GM21528 (cell line): ENCODE measurements at regions not wholly inside any gene's neighbourhood (a gene's known extent, or its start where the extent isn't known, plus 50 kb on each side); places are given as distances from the start of the nearest gene placed in this dataset.
"Not testable (repeated sequence)": the region's sequence is repeated elsewhere in the genome, so short reads cannot be mapped to it uniquely, and the experiment has no call there.

Experiments
- ATAC-seq: cut with Tn5 transposase; IDR thresholded peaks from one replicate; pipeline ENCODE4 v1.9.1; 2021; ENCODE audit warnings: mild to moderate bottlenecking, moderate library complexity; ENCODE audit not compliant: unreplicated experiment, low FRiP score

GRCh38 chr4:119437515-119437914, 115.6 kb upstream of the FABP2 start:
- not testable (repeated sequence) for ATAC-seq

- ATAC-seq: not testable (repeated sequence)
Observed at GRCh38 chr4:119408561-119409224, 86.8 kb upstream of the FABP2 start.

- ATAC-seq: not testable (repeated sequence)
Observed at GRCh38 chr4:119406721-119407460, 85.0 kb upstream of the FABP2 start.

- ATAC-seq: not testable (repeated sequence)
Observed at GRCh38 chr4:119406041-119406440, 84.1 kb upstream of the FABP2 start.

- peak; percentile 95 for ATAC-seq
Observed at GRCh38 chr4:119402322-119403308, 80.7 kb upstream of the FABP2 start.

- ATAC-seq: not testable (repeated sequence)
Observed at GRCh38 chr4:119395701-119396100, 73.8 kb upstream of the FABP2 start.

- ATAC-seq: no peak
Observed at GRCh38 chr4:119394826-119395225, 72.9 kb upstream of the FABP2 start.

GRCh38 chr4:119388791-119389190, 66.9 kb upstream of the FABP2 start:
- not testable (repeated sequence) for ATAC-seq

- not testable (repeated sequence) for ATAC-seq
Observed at GRCh38 chr4:119374616-119375015, 52.7 kb upstream of the FABP2 start.

GRCh38 chr4:119372316-119373062, 50.6 kb upstream of the FABP2 start:
- ATAC-seq: not testable (repeated sequence)
